VCaP (cell line): ENCODE measurements at regions not wholly inside any gene's neighbourhood (a gene's known extent, or its start where the extent isn't known, plus 50 kb on each side); places are given as distances from the start of the nearest gene placed in this dataset.

Experiments
- H3K27ac ChIP-seq: fragments of 450-650 bp; 2 replicates; pipeline ENCODE4 v1.5.1; 2017
- TF ChIP-seq, protein P1 (sequence below): fragments of 450-650 bp; conservative IDR thresholded peaks from 2 replicates; pipeline ENCODE4 v1.5.1; 2017; ENCODE audit warnings: mild to moderate bottlenecking, moderate library complexity

DNA sequence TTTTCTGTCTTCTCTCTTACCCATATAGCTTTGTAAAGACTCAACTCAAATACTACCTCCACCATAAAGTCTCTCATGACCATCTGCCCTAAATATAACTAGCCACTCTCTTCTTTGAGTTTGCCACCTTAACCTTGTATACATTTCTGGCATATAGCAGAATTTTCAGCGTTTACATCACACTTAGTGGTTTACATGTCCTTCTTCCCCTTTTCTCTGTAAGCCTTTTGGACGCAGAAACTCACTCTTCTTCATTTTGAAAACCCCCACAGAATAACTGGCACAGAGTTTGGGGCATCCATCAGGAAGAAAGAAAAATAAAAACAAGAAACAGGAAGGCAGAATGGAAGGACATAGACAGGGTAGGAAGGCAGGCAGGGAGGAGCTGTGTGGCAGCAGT lies 131.8 kb upstream of the DUSP10 start:
- H3K27ac ChIP-seq = no peak overlapping the region
- TF ChIP-seq, protein P1, sequence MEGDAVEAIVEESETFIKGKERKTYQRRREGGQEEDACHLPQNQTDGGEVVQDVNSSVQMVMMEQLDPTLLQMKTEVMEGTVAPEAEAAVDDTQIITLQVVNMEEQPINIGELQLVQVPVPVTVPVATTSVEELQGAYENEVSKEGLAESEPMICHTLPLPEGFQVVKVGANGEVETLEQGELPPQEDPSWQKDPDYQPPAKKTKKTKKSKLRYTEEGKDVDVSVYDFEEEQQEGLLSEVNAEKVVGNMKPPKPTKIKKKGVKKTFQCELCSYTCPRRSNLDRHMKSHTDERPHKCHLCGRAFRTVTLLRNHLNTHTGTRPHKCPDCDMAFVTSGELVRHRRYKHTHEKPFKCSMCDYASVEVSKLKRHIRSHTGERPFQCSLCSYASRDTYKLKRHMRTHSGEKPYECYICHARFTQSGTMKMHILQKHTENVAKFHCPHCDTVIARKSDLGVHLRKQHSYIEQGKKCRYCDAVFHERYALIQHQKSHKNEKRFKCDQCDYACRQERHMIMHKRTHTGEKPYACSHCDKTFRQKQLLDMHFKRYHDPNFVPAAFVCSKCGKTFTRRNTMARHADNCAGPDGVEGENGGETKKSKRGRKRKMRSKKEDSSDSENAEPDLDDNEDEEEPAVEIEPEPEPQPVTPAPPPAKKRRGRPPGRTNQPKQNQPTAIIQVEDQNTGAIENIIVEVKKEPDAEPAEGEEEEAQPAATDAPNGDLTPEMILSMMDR = no peak

- H3K27ac ChIP-seq = no peak overlapping the region
- TF ChIP-seq, protein P1 = no peak
Observed at GRCh38 chr1:221871056-221871455, 129.2 kb upstream of the DUSP10 start.

GRCh38 chr1:221869779-221870178 lies 127.9 kb upstream of the DUSP10 start:
- no peak overlapping the region for H3K27ac ChIP-seq
- TF ChIP-seq, protein P1 = no peak

GRCh38 chr1:221868593-221869303 lies 126.9 kb upstream of the DUSP10 start:
- H3K27ac ChIP-seq = no peak overlapping the region
- TF ChIP-seq, protein P1 = no peak

GRCh38 chr1:221867003-221867402 lies 125.1 kb upstream of the DUSP10 start:
- TF ChIP-seq, protein P1 = no peak
- H3K27ac ChIP-seq = no peak overlapping the region

DNA sequence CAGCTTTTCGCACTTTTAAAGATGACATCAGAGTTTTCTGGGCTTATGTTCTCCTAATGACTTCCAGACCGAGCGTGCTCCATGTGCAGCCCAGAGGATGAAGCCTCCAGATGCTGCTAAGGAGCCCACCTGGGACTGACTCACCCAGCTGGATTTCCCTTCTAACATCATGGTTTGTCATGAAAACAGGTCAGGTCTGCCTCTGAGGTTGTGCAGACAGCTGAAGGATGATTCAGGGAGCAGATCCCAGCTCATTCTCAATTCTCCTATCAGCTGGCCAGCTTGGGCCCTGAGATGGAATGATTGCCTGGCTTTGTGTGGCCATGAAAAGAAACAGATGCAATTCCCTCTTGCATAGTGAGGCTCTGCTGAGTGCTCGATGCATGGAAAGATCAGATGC lies 123.9 kb upstream of the DUSP10 start:
- TF ChIP-seq, protein P1 = no peak

GRCh38 chr1:221863635-221864034 lies 121.7 kb upstream of the DUSP10 start:
- H3K27ac ChIP-seq = no peak overlapping the region
- TF ChIP-seq, protein P1 = no peak

More for the DNA sequence above, 123.9 kb upstream of the DUSP10 start:
- H3K27ac ChIP-seq = no peak overlapping the region
